NB4 (cell line): ENCODE measurements at regions not wholly inside any gene's neighbourhood (a gene's known extent, or its start where the extent isn't known, plus 50 kb on each side); places are given as distances from the start of the nearest gene placed in this dataset.
"Not testable (repeated sequence)": the region's sequence is repeated elsewhere in the genome, so short reads cannot be mapped to it uniquely, and the experiment has no call there.

Source experiments
- DNase-seq: peaks from one replicate; pipeline ENCODE4 v3.0.0; 2010; ENCODE audit warnings: low read depth
- H3K4me3 ChIP-seq: one replicate; pipeline ENCODE4 v1.5.1; 2011; ENCODE audit warnings: mild to moderate bottlenecking, low read depth, low read length, moderate library complexity
- CTCF ChIP-seq: IDR thresholded peaks from one replicate; pipeline ENCODE4 v1.5.1; 2012; ENCODE audit warnings: low read depth, low read length
- MAX ChIP-seq: IDR thresholded peaks from 2 replicates; pipeline ENCODE4 v1.6.1; 2011; ENCODE audit warnings: low read depth, low read length
- MYC ChIP-seq: IDR thresholded peaks from 2 replicates; pipeline ENCODE4 v1.6.1; 2011; ENCODE audit warnings: low read depth, low read length
- POLR2A ChIP-seq: IDR thresholded peaks from 2 replicates; pipeline ENCODE4 v1.6.1; 2011; ENCODE audit warnings: mild to moderate bottlenecking; ENCODE audit not compliant: insufficient read length; ENCODE audit errors: extremely low read depth

GRCh38 chr7:22039670-22040069, 94.0 kb upstream of the CDCA7L start:
- TF ChIP-seq POLR2A = no peak
- TF ChIP-seq MAX = no peak
- no peak for TF ChIP-seq CTCF
- no peak for TF ChIP-seq MYC
- no peak overlapping the region for H3K4me3 ChIP-seq
- no peak for DNase-seq

GRCh38 chr7:22032356-22032755, 86.7 kb upstream of the CDCA7L start:
- DNase-seq, H3K4me3 ChIP-seq: not testable (repeated sequence)

- not testable (repeated sequence) for DNase-seq, H3K4me3 ChIP-seq
Measured at GRCh38 chr7:22028656-22029055, 83.0 kb upstream of the CDCA7L start.

GRCh38 chr7:22027475-22027874, 81.8 kb upstream of the CDCA7L start:
- H3K4me3 ChIP-seq = no peak overlapping the region
- TF ChIP-seq CTCF = no peak
- no peak for TF ChIP-seq MAX
- DNase-seq = no peak

- no peak for DNase-seq
- no peak overlapping the region for H3K4me3 ChIP-seq
- TF ChIP-seq MYC (no peak), MAX (no peak), POLR2A (no peak), CTCF (no peak)
Measured at GRCh38 chr7:22025983-22026382, 80.3 kb upstream of the CDCA7L start.

- DNase-seq = no peak
- H3K4me3 ChIP-seq = no peak overlapping the region
- TF ChIP-seq POLR2A = no peak
- no peak for TF ChIP-seq MAX
- no peak for TF ChIP-seq MYC
- TF ChIP-seq CTCF = no peak
Measured at GRCh38 chr7:22025075-22025474, 79.4 kb upstream of the CDCA7L start.

GRCh38 chr7:22019931-22020330, 74.2 kb upstream of the CDCA7L start:
- no peak overlapping the region for H3K4me3 ChIP-seq
- no peak for TF ChIP-seq CTCF
- no peak for TF ChIP-seq MYC
- TF ChIP-seq MAX = no peak
- TF ChIP-seq POLR2A = no peak
- DNase-seq = no peak
